ENCODE measurements at regions not wholly inside any gene's neighbourhood (a gene's known extent, or its start where the extent isn't known, plus 50 kb on each side); places are given as distances from the start of the nearest gene placed in this dataset.

DNA sequence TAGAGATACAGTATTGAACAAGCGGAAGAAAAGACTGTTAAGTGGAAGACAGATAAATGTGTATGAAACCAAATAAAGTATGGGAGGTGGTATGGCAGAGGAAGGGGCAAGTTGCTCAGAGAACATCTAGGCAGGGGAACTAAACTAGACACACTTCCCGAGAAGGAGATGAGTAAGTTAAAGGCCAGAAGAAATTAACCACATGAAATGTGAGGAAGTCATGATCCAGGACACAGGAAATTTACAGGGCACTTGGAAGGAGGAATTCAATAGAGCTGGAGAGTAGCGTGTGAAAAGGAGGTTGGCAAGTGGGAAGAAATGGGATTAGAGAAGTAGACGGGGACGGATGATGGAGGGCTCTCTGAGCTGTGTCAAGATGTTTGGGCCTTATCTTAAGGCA is 208.8 kb downstream of the COG6 start:
- ChIA-PET POLR2A (interaction anchor here (0.7 kb wide), 1 partner anchor 1595 kb away, joined by 3 read pairs; no protein-coding TSS in a partner anchor), CTCF (no interaction called here)
- H3K27me3 Mint-ChIP-seq (ENCODE audit: low read depth): no peaks in the 10 kb centered on the region
- no peak overlapping the region for H3K27ac Mint-ChIP-seq
- H3K4me1 Mint-ChIP-seq (ENCODE audit: low read depth): no peaks in the 10 kb centered on the region
- no peaks in the 10 kb centered on the region for H3K9me3 Mint-ChIP-seq (ENCODE audit: insufficient read depth)
- DNase-seq (no peak), ATAC-seq (no peak)
- no peaks in the 10 kb centered on the region for H3K36me3 Mint-ChIP-seq (ENCODE audit: low read depth)
- no peak overlapping the region for H3K4me3 Mint-ChIP-seq

- POLR2A ChIA-PET: no interaction called here
- no peak overlapping the region for H3K4me3 Mint-ChIP-seq
Measured at GRCh38 chr13:39866722-39867121, 211.3 kb downstream of the COG6 start.

GRCh38 chr13:39867807-39868206 is 212.3 kb downstream of the COG6 start:
- POLR2A ChIA-PET: no interaction called here
- Mint-ChIP-seq H3K27me3 (ENCODE audit: low read depth) (no peaks in the 10 kb centered on the region), H3K27ac (no peak overlapping the region), H3K9me3 (ENCODE audit: insufficient read depth) (no peaks in the 10 kb centered on the region), H3K4me1 (ENCODE audit: low read depth) (no peaks in the 10 kb centered on the region), H3K36me3 (ENCODE audit: low read depth) (no peaks in the 10 kb centered on the region), H3K4me3 (no peak overlapping the region)
- ATAC-seq (no peak), DNase-seq (no peak)
- CTCF ChIA-PET: no interaction called here

More at GRCh38 chr13:39866722-39867121, 211.3 kb downstream of the COG6 start:
- CTCF ChIA-PET: no interaction called here
- ATAC-seq: no peak
- Mint-ChIP-seq H3K27me3 (ENCODE audit: low read depth) (no peaks in the 10 kb centered on the region), H3K27ac (no peak overlapping the region), H3K36me3 (ENCODE audit: low read depth) (no peaks in the 10 kb centered on the region), H3K9me3 (ENCODE audit: insufficient read depth) (no peaks in the 10 kb centered on the region), H3K4me1 (ENCODE audit: low read depth) (no peaks in the 10 kb centered on the region)
- DNase-seq: no peak

- ATAC-seq: no peak
- POLR2A ChIA-PET: interaction anchor here (0.5 kb wide), 1 partner anchor 156 kb away, joined by 3 read pairs; no protein-coding TSS in a partner anchor
- no peak overlapping the region for H3K27ac Mint-ChIP-seq
- no peaks in the 10 kb centered on the region for H3K4me1 Mint-ChIP-seq (ENCODE audit: low read depth)
- H3K27me3 Mint-ChIP-seq (ENCODE audit: low read depth): no peaks in the 10 kb centered on the region
- DNase-seq: no peak
- H3K9me3 Mint-ChIP-seq (ENCODE audit: insufficient read depth): no peaks in the 10 kb centered on the region
- no peak overlapping the region for H3K4me3 Mint-ChIP-seq
- H3K36me3 Mint-ChIP-seq (ENCODE audit: low read depth): no peaks in the 10 kb centered on the region
- CTCF ChIA-PET: no interaction called here
Measured at GRCh38 chr13:39870197-39870747, 214.8 kb downstream of the COG6 start.

DNA sequence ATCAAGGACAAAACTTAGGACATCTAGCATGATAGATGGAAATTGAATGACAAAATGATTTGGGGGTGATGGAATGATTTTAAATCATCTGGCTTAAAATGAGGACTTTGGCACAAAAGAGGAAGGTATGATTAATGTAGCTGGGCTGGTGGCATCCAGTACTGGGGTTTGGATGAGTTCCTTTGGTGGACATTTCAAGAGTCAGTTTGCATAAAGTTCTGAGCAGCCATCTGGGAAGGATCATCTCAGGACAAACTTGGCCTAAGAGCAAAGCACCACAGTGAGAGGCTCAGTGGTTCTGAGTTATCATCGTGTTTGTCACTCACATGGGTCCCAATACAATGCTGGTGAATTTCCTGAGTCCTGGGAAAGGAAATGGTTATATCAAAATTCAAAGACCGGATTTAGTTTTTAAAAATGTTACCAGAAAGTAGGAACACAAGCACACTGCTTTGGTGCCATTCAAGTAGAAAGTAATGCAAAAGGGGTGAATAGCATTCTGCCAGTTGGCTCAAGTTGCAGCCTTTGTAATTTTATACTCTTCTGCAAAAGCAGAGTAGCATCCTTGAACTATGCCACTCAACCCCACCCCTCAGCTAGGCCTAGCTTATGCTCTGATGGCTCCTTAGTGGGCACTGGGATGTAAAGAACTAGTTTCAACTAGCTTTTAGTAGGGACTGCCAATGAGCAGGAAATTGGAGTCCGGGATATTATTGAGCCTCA is 219.0 kb downstream of the COG6 start:
- Mint-ChIP-seq H3K36me3 (ENCODE audit: low read depth) (no peaks in the 10 kb centered on the region), H3K9me3 (ENCODE audit: insufficient read depth) (no peaks in the 10 kb centered on the region), H3K4me3 (no peak overlapping the region), H3K27me3 (ENCODE audit: low read depth) (no peaks in the 10 kb centered on the region), H3K27ac (no peak overlapping the region), H3K4me1 (ENCODE audit: low read depth) (no peaks in the 10 kb centered on the region)
- no peak for ATAC-seq
- ChIA-PET POLR2A (no interaction called here), CTCF (no interaction called here)
- DNase-seq: no peak

DNA sequence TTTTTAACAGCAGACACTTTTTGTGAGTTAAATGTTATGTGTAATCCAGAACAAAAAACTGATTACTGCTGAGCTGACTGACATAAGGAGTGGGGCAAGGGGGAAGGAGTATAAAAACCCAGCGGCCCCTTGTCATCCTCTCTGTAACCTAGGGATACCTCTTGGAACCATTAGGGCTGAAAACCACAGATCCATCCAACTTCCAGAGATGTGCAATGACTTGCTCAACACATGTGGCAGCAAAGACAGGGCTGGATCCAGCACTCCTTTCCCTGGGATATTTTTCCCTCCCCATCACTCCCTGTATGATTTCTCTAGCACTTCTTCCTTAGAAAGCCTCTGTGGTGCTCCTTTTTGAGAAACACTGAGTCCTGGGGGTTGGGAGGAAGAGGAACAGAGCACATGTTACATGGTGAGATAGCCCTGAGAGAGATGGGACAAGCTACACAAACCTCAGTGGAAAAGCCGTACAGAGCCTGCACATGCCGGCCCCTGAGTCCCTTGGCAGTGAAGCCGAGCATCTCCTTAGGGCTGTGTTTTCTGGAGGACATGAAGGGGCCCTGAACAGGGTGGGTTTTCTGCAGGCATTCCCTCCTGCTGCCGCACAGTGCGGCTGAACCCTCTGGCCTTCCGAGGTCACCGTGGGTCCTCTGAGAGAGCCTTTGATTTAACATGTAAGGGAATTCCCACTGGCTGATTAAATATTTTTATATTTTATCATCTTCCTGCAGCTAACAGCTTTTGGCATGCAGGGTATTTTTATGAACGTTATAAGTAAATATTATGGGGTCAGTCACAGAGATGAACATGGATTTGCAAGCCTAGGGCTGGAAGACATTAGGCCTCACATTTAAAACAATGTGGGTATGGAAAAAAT is 219.9 kb downstream of the COG6 start:
- DNase-seq: no peak
- H3K36me3 Mint-ChIP-seq (ENCODE audit: low read depth): no peaks in the 10 kb centered on the region
- no peaks in the 10 kb centered on the region for H3K9me3 Mint-ChIP-seq (ENCODE audit: insufficient read depth)
- no peak overlapping the region for H3K4me3 Mint-ChIP-seq
- CTCF ChIA-PET: no interaction called here
- H3K27me3 Mint-ChIP-seq (ENCODE audit: low read depth): no peaks in the 10 kb centered on the region
- no peak overlapping the region for H3K27ac Mint-ChIP-seq
- no peaks in the 10 kb centered on the region for H3K4me1 Mint-ChIP-seq (ENCODE audit: low read depth)
- ATAC-seq: no peak
- POLR2A ChIA-PET: no interaction called here

DNA sequence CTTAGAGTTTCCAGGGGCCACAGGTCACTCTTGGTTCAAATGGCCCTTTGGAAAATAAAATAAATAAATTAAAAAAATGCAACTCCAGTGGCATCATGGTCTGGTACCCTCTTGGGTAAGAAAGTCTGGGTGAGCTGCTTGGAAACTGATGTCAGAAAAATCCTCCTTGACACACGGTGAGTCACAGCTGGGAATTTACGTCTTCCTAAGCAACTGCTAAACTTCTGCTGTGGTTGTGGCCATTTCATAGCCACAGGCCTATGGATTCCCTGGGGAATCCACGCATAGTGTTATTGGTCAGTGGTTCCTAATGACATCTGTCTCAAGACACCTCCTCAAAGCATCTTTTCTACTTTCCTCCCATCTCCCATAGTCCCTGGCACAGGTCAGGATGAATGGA is 220.8 kb downstream of the COG6 start:
- ChIA-PET POLR2A (no interaction called here), CTCF (no interaction called here)
- H3K36me3 Mint-ChIP-seq (ENCODE audit: low read depth): no peaks in the 10 kb centered on the region
- DNase-seq (no peak), ATAC-seq (no peak)
- H3K27ac Mint-ChIP-seq: no peak overlapping the region
- H3K27me3 Mint-ChIP-seq (ENCODE audit: low read depth): no peaks in the 10 kb centered on the region
- H3K4me1 Mint-ChIP-seq (ENCODE audit: low read depth): no peaks in the 10 kb centered on the region
- H3K9me3 Mint-ChIP-seq (ENCODE audit: insufficient read depth): no peaks in the 10 kb centered on the region
- H3K4me3 Mint-ChIP-seq: no peak overlapping the region

- Mint-ChIP-seq H3K27me3 (ENCODE audit: low read depth) (no peaks in the 10 kb centered on the region), H3K36me3 (ENCODE audit: low read depth) (no peaks in the 10 kb centered on the region), H3K27ac (no peak overlapping the region), H3K9me3 (ENCODE audit: insufficient read depth) (peaks cover 3% of the 10 kb centered on the region), H3K4me3 (no peak overlapping the region), H3K4me1 (ENCODE audit: low read depth) (no peaks in the 10 kb centered on the region)
- ChIA-PET POLR2A (no interaction called here), CTCF (no interaction called here)
- DNase-seq (no peak), ATAC-seq (no peak)
Measured at GRCh38 chr13:39877134-39877533, 221.7 kb downstream of the COG6 start.

- no peak for ATAC-seq
- Mint-ChIP-seq H3K4me3 (no peak overlapping the region), H3K27me3 (ENCODE audit: low read depth) (no peaks in the 10 kb centered on the region), H3K27ac (no peak overlapping the region), H3K4me1 (ENCODE audit: low read depth) (no peaks in the 10 kb centered on the region), H3K9me3 (ENCODE audit: insufficient read depth) (peaks cover 15% of the 10 kb centered on the region), H3K36me3 (ENCODE audit: low read depth) (peaks cover 5% of the 10 kb centered on the region)
- ChIA-PET CTCF (interaction anchor here (0.8 kb wide), 1 partner anchor 23 kb away, joined by 4 read pairs; no protein-coding TSS in a partner anchor), POLR2A (no interaction called here)
- DNase-seq: no peak
Measured at GRCh38 chr13:39879286-39880035, 224.0 kb downstream of the COG6 start.

GRCh38 chr13:39881383-39881782 is 225.9 kb downstream of the COG6 start:
- CTCF ChIA-PET: no interaction called here
- POLR2A ChIA-PET: interaction anchor here (0.7 kb wide), 1 partner anchor 38 kb away, joined by 3 read pairs; no protein-coding TSS in a partner anchor
- peaks cover 28% of the 10 kb centered on the region for H3K9me3 Mint-ChIP-seq (ENCODE audit: insufficient read depth)

DNA sequence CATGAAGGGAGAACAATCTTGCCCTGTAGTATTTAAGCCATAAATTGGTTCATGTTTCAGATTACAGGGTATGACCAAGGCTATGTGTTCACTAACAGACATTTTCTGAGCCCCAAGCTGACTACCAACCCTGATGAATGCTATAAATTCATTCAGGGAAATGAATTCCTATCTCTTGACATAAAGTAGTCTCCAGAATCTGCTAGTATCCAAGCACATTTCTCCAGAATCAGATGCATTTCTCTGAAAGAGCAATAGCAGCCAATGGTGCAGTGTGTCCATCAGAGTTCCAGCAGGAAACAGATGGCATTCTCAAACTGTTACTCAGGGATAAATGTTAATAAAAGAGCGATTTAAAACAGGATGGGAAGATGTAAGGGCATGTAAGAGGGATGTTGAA is 226.4 kb downstream of the COG6 start:
- POLR2A ChIA-PET: no interaction called here
- CTCF ChIA-PET: no interaction called here
- peaks cover 30% of the 10 kb centered on the region for H3K9me3 Mint-ChIP-seq (ENCODE audit: insufficient read depth)
- H3K36me3 Mint-ChIP-seq (ENCODE audit: low read depth): peaks cover 5% of the 10 kb centered on the region
- no peak for ATAC-seq
- H3K27me3 Mint-ChIP-seq (ENCODE audit: low read depth): no peaks in the 10 kb centered on the region
- H3K4me3 Mint-ChIP-seq: no peak overlapping the region
- no peak overlapping the region for H3K27ac Mint-ChIP-seq
- no peak for DNase-seq
- no peaks in the 10 kb centered on the region for H3K4me1 Mint-ChIP-seq (ENCODE audit: low read depth)

More at GRCh38 chr13:39881383-39881782, 225.9 kb downstream of the COG6 start:
- Mint-ChIP-seq H3K4me1 (ENCODE audit: low read depth) (no peaks in the 10 kb centered on the region), H3K4me3 (no peak overlapping the region), H3K27me3 (ENCODE audit: low read depth) (no peaks in the 10 kb centered on the region), H3K36me3 (ENCODE audit: low read depth) (peaks cover 5% of the 10 kb centered on the region), H3K27ac (no peak overlapping the region)
- no peak for ATAC-seq
- DNase-seq: no peak
